CD4-positive, CD25-positive, alpha-beta regulatory T cell (primary cell): ENCODE measurements at regions not wholly inside any gene's neighbourhood (a gene's known extent, or its start where the extent isn't known, plus 50 kb on each side); places are given as distances from the start of the nearest gene placed in this dataset.

ENCODE experiments used
- ATAC-seq, 2 donors: fragments of 150-1000 bp; cut with Tn5 transposase; one replicate each; pipeline ENCODE4 v1.10.0; 2021; ENCODE audit warnings: low read depth in 2 of 2, moderate number of reproducible peaks in 2 of 2, moderate library complexity in 1 of 2
- DNase-seq, 3 donors: peaks; one replicate each; pipeline versions ENCODE4 v3.0.0 to v3.0.0-alpha.2; 2012 to 2022; ENCODE audit warnings: mixed read lengths in 1 of 3
- H3K27ac ChIP-seq: one replicate; pipeline ENCODE4 v1.7.0; 2013; ENCODE audit warnings: mild to moderate bottlenecking, low read length; ENCODE audit not compliant: insufficient read depth, poor library complexity, severe bottlenecking
- H3K27me3 ChIP-seq: one replicate; pipeline ENCODE4 v1.7.0; 2013; ENCODE audit warnings: low read length; ENCODE audit not compliant: control insufficient read depth, insufficient read depth
- H3K36me3 ChIP-seq: one replicate; pipeline ENCODE4 v1.7.0; 2013; ENCODE audit warnings: mild to moderate bottlenecking, low read length, moderate library complexity; ENCODE audit not compliant: control insufficient read depth, insufficient read depth
- H3K4me1 ChIP-seq: 2 replicates; pipeline ENCODE4 v1.7.0; 2013; ENCODE audit warnings: mild to moderate bottlenecking, low read length; ENCODE audit not compliant: insufficient read depth, control insufficient read depth, poor library complexity, severe bottlenecking
- H3K4me3 ChIP-seq: one replicate; pipeline ENCODE4 v1.7.0; 2013; ENCODE audit warnings: low read depth, mild to moderate bottlenecking, low read length, moderate library complexity
- H3K9me3 ChIP-seq, 2 experiments: 1 replicate in 1 of 2; 2 replicates in 1 of 2; pipeline ENCODE4 v1.7.0; 2013; ENCODE audit warnings: low read length in 2 of 2, mild to moderate bottlenecking in 1 of 2, moderate library complexity in 1 of 2; ENCODE audit not compliant: control insufficient read depth in 2 of 2
- H3K27ac Mint-ChIP-seq, 3 donors: one replicate each; pipeline ENCODE4 v1.8.0; 2020 to 2022; ENCODE audit warnings: mild to moderate bottlenecking in 3 of 3, mixed read lengths in 3 of 3, moderate library complexity in 2 of 3
- H3K27me3 Mint-ChIP-seq: one replicate; pipeline ENCODE4 v1.8.0; 2022; ENCODE audit warnings: mild to moderate bottlenecking, mixed read lengths
- H3K36me3 Mint-ChIP-seq: one replicate; pipeline ENCODE4 v1.8.0; 2020; ENCODE audit warnings: mixed read lengths
- H3K4me1 Mint-ChIP-seq, 4 donors: one replicate each; pipeline ENCODE4 v1.8.0; 2020 to 2022; ENCODE audit warnings: mixed read lengths in 4 of 4, mild to moderate bottlenecking in 1 of 4
- H3K4me3 Mint-ChIP-seq, 4 donors: one replicate each; pipeline ENCODE4 v1.8.0; 2020 to 2022; ENCODE audit warnings: mild to moderate bottlenecking in 4 of 4, mixed read lengths in 4 of 4, moderate library complexity in 3 of 4
- H3K9me3 Mint-ChIP-seq, 7 donors: one replicate each; pipeline ENCODE4 v1.8.0; 2020 to 2022; ENCODE audit warnings: mixed read lengths in 7 of 7, mild to moderate bottlenecking in 3 of 7, moderate library complexity in 2 of 7

DNA sequence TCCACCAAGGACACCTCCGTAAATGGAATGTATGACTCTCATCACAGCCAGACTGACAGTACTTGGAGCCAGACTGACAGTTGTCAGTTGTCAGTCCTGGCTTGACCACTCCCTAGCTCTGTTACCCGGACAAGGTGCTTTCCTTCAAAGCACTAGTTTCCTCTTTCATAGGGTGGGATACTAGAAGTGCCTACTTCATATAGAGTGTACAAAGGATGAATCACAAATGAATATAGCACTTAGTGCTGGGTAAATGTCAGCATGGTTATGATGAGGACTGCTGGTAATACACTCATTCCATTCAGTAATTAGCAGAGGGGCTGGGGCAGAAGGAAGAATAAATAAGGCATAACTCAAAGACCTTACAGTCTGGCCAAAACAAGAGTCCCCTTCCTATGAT, 91.4 kb downstream of the ARL4C start:
- Mint-ChIP-seq H3K4me3 (no peak overlapping the region), H3K4me1 (peaks cover 16 to 47% (median 26%) of the 10 kb centered on the region in 4 donors), H3K27ac (peak overlapping the region in 1 of 3 donors; percentile 3), H3K36me3 (peaks cover 4% of the 10 kb centered on the region), H3K27me3 (no peaks in the 10 kb centered on the region), H3K9me3 (peaks cover 0 to 1% (median 0%) of the 10 kb centered on the region in 7 donors)
- ATAC-seq: no peak
- H3K4me3 ChIP-seq: no peak overlapping the region
- DNase-seq: no peak
- H3K27ac ChIP-seq: no peak overlapping the region
- peaks cover 6% of the 10 kb centered on the region for H3K4me1 ChIP-seq
- no peaks in the 10 kb centered on the region for H3K9me3 ChIP-seq
- H3K27me3 ChIP-seq: no peaks in the 10 kb centered on the region
- no peaks in the 10 kb centered on the region for H3K36me3 ChIP-seq

DNA sequence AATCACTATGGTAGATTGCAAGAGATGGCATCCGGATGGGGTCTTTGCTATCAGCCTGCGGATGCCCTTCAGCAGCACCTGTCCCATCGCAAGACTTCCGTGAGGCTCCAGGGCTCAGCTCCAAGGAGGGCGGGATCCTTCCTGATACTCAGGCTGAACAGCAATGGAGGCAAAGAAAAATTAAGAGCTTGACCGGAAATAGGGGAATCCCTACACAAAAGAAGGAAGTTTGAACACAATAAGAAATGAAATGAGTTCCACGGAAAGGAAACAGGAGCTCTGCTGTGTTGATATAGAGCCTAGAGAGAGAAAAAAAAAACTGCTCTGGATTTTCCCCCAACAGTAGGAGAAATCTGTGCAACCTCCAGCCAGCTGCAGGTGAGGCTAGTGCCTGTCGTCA, 91.9 kb downstream of the ARL4C start:
- Histone ChIP-seq H3K36me3 (no peaks in the 10 kb centered on the region), H3K9me3 (no peaks in the 10 kb centered on the region), H3K27ac (no peak overlapping the region), H3K27me3 (no peaks in the 10 kb centered on the region), H3K4me3 (no peak overlapping the region), H3K4me1 (peaks cover 6% of the 10 kb centered on the region)
- DNase-seq (no peak), ATAC-seq (no peak)
- Mint-ChIP-seq H3K9me3 (peaks cover 0 to 1% (median 0%) of the 10 kb centered on the region in 7 donors), H3K27ac (peak overlapping the region in 2 of 3 donors; percentile 3 to 49), H3K4me3 (no peak overlapping the region), H3K36me3 (peaks cover 4% of the 10 kb centered on the region), H3K4me1 (peaks cover 16 to 44% (median 25%) of the 10 kb centered on the region in 4 donors), H3K27me3 (no peaks in the 10 kb centered on the region)

DNA sequence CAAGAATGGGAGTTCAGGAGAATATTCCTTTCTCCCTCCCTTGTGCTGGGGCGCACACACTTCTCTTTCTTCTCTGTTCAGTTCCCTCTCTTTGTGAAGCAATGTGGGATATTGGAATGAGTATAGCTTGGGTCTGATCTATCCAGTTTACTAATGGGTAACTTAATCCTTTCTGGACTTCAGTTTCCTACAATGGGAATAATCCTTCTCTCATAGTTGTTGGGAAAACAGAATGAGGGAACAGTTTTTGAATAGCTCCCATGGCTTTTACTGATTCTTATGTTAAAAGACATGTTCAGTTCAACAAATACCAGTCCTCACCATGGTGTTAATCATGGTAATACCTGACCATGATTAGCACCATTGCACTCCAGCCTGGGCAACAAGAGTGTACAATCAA, 93.1 kb downstream of the ARL4C start:
- Histone ChIP-seq H3K36me3 (no peaks in the 10 kb centered on the region), H3K4me1 (peaks cover 6% of the 10 kb centered on the region), H3K4me3 (no peak overlapping the region), H3K27ac (no peak overlapping the region), H3K9me3 (no peaks in the 10 kb centered on the region), H3K27me3 (no peaks in the 10 kb centered on the region)
- H3K27me3 Mint-ChIP-seq: no peaks in the 10 kb centered on the region
- ATAC-seq (no peak), DNase-seq (no peak)
- H3K4me3 Mint-ChIP-seq: peak overlapping the region in 1 of 4 donors; percentile 54
- peaks cover 0 to 1% (median 0%) of the 10 kb centered on the region in 7 donors for H3K9me3 Mint-ChIP-seq
- H3K27ac Mint-ChIP-seq: peak overlapping the region in 1 of 3 donors; percentile 78
- peaks cover 4% of the 10 kb centered on the region for H3K36me3 Mint-ChIP-seq
- peaks cover 16 to 51% (median 25%) of the 10 kb centered on the region in 4 donors for H3K4me1 Mint-ChIP-seq

DNA sequence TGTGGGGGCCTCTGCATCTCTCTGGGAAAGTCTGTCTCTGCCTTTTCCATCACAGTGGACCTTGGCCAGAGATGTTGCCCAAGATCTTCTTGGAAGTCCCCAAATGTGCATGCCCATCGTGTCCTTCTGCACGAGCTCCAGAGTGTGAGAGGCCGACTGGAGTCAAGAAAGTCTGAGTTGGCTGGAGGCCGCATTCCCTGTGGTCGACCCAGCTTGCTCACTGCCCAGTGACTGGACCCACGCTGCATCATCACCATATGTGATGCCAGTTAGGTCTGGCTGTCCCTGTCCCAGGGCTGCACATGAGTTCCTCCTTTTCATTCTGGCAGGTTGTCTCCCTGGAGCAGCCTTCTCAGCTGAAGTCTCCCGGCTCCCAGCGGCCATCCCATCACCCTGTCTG, 93.8 kb downstream of the ARL4C start:
- H3K9me3 ChIP-seq: no peaks in the 10 kb centered on the region
- no peaks in the 10 kb centered on the region for H3K27me3 Mint-ChIP-seq
- H3K4me1 Mint-ChIP-seq: peaks cover 16 to 57% (median 26%) of the 10 kb centered on the region in 4 donors
- ATAC-seq (no peak), DNase-seq (no peak)
- H3K27ac Mint-ChIP-seq: peak overlapping the region; percentile 78 to 86 (median 85)
- peaks cover 6% of the 10 kb centered on the region for H3K4me1 ChIP-seq
- H3K4me3 Mint-ChIP-seq: peak overlapping the region in 1 of 4 donors; percentile 54
- H3K4me3 ChIP-seq: no peak overlapping the region
- H3K36me3 ChIP-seq: no peaks in the 10 kb centered on the region
- H3K9me3 Mint-ChIP-seq: peaks cover 0 to 1% (median 0%) of the 10 kb centered on the region in 7 donors
- peaks cover 7% of the 10 kb centered on the region for H3K36me3 Mint-ChIP-seq
- H3K27me3 ChIP-seq: no peaks in the 10 kb centered on the region
- no peak overlapping the region for H3K27ac ChIP-seq

DNA sequence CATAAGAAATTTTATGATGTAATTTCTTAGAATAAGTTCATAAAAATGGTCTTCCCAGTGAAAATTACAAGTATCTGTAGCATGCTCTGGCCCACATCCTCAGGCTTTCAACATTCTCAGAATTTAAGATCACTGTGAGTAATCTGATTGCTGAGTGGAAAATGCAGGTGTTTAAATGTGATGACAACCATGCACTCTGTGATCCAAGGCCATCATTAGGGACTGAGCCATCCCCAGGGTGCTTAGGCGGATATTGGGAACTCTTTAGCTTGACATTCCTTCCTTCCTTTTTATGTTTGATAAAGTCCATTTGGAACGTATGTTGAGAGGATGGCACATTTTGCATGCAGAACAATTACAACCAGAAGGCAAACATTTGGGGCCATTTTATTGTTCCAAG, 95.5 kb downstream of the ARL4C start:
- peak overlapping the region; percentile 36 to 84 (median 62) for H3K27ac Mint-ChIP-seq
- peaks cover 16 to 66% (median 25%) of the 10 kb centered on the region in 4 donors for H3K4me1 Mint-ChIP-seq

DNA sequence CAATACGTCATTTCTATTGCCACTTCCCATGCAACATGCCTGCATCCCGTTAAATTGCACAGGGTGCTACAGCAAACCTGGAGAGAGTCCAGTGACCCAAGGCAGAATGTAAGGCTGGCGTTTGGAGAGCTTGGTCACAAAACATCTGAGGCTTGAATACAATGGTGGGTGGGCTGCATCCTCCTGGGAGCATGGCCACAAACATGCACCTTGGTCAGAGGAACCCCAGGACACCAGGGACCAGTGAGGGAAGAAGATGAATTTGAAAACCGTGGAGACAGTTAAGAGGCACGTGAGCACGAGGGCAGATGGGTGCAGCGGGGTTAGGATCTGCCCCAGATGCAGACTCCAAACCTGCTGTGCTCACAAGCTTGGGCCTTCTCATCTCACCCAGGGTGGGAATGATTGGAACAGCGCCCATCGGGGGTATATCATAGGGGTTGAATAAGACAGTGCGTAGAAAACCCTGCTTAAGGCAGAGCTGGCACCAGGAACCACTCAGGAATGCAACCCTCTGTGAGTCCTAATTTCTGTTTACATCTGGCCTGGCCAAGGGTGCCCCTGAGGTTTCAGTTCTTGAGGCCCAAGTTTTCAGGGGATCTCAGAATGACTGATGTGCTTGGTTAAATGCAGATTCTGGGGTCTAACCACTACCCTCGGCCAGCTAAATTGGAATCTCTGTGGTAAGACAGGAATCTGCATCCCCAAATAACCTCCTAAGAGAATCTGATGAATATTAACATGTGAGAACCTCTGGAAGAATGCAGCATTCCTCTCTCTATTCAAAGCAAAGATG, 97.2 kb downstream of the ARL4C start:
- no peak overlapping the region for H3K4me3 Mint-ChIP-seq

More for the DNA sequence above, 95.5 kb downstream of the ARL4C start:
- Histone ChIP-seq H3K36me3 (no peaks in the 10 kb centered on the region), H3K27me3 (no peaks in the 10 kb centered on the region), H3K4me1 (peaks cover 6% of the 10 kb centered on the region), H3K27ac (no peak overlapping the region), H3K9me3 (no peaks in the 10 kb centered on the region), H3K4me3 (no peak overlapping the region)
- peak overlapping the region in 1 of 4 donors; percentile 28 for H3K4me3 Mint-ChIP-seq
- H3K36me3 Mint-ChIP-seq: peaks cover 7% of the 10 kb centered on the region
- ATAC-seq (peak; percentile 82 to 90), DNase-seq (peak in 1 of 3 donors; percentile 91)
- H3K27me3 Mint-ChIP-seq: no peaks in the 10 kb centered on the region
- H3K9me3 Mint-ChIP-seq: peaks cover 0 to 1% (median 0%) of the 10 kb centered on the region in 7 donors

DNA sequence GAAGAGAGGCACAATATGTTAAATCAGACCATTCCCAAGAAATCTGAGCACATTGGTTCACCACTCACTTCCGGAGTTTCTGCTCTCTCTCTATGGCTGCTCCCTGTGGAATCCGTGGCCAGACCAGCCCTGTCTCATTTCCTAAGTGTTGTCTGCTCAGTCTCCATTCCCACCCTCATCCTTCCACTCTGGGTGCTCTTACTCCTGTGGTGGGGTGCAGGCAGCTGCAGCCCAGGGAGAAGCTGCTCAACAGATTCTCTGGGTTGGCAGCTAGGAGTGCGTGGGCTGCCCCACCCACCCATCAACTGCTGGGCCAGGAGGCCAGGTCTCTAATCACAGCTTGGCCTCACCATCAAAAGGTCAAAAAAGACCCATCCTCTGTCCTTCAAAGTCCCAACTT, 98.3 kb downstream of the ARL4C start:
- peaks cover 32% of the 10 kb centered on the region for H3K4me1 ChIP-seq
- DNase-seq (no peak), ATAC-seq (no peak)
- H3K4me1 Mint-ChIP-seq: peaks cover 20 to 84% (median 35%) of the 10 kb centered on the region in 4 donors
- no peaks in the 10 kb centered on the region for H3K27me3 Mint-ChIP-seq
- peaks cover 7% of the 10 kb centered on the region for H3K36me3 Mint-ChIP-seq
- no peaks in the 10 kb centered on the region for H3K36me3 ChIP-seq
- no peak overlapping the region for H3K4me3 Mint-ChIP-seq
- peaks cover 0 to 1% (median 0%) of the 10 kb centered on the region in 7 donors for H3K9me3 Mint-ChIP-seq
- H3K9me3 ChIP-seq: no peaks in the 10 kb centered on the region
- no peak overlapping the region for H3K27ac ChIP-seq
- no peaks in the 10 kb centered on the region for H3K27me3 ChIP-seq
- H3K4me3 ChIP-seq: no peak overlapping the region
- peak overlapping the region; percentile 46 to 93 (median 79) for H3K27ac Mint-ChIP-seq

More for the DNA sequence above, 97.2 kb downstream of the ARL4C start:
- ATAC-seq: no peak
- no peaks in the 10 kb centered on the region for H3K36me3 ChIP-seq
- H3K27ac Mint-ChIP-seq: peak overlapping the region in 2 of 3 donors; percentile 41 to 47
- no peak overlapping the region for H3K4me3 ChIP-seq
- H3K4me1 ChIP-seq: peaks cover 21% of the 10 kb centered on the region
- peaks cover 7% of the 10 kb centered on the region for H3K36me3 Mint-ChIP-seq
- H3K9me3 ChIP-seq: no peaks in the 10 kb centered on the region
- peaks cover 13 to 72% (median 26%) of the 10 kb centered on the region in 4 donors for H3K4me1 Mint-ChIP-seq
- no peaks in the 10 kb centered on the region for H3K27me3 ChIP-seq
- no peak for DNase-seq
- H3K9me3 Mint-ChIP-seq: peaks cover 0 to 1% (median 0%) of the 10 kb centered on the region in 7 donors
- no peak overlapping the region for H3K27ac ChIP-seq
- no peaks in the 10 kb centered on the region for H3K27me3 Mint-ChIP-seq
